SK-N-SH (cell line): ENCODE measurements at regions not wholly inside any gene's neighbourhood (a gene's known extent, or its start where the extent isn't known, plus 50 kb on each side); places are given as distances from the start of the nearest gene placed in this dataset.

Experiments used
- CTCF ChIA-PET: fragments of 300-600, 350-600 bp; formaldehyde crosslinking; extraction: SDS; loops from one replicate; lab custom pipeline; 2021; lab: Yijun Ruan, JAX
- POLR2A ChIA-PET: fragments of 350-600 bp; sonication (Branson Sonifier 250); formaldehyde crosslinking; extraction: SDS; loops from one replicate; lab custom pipeline; 2020; ENCODE audit warnings: antibody characterized with exemption, inconsistent platforms; lab: Yijun Ruan, JAX
- DNase-seq: peaks from one replicate; pipeline ENCODE4 v3.0.0; 2012
- H2AFZ ChIP-seq: fragments of 200-600 bp; sonication (generic); 2 replicates; pipeline ENCODE4 v1.8.1; 2016; ENCODE audit warnings: antibody characterized with exemption, mild to moderate bottlenecking, low read depth
- H3F3A ChIP-seq: fragments of 200-600 bp; sonication (generic); replicated peaks from 2 replicates; pipeline ENCODE3; 2016; ENCODE audit warnings: antibody characterized with exemption, mild to moderate bottlenecking; ENCODE audit not compliant: insufficient read depth
- H3K27ac ChIP-seq, 2 experiments: fragments of 200-500 bp in 1 of 2; fragments of 200-600 bp in 1 of 2; sonication (Bioruptor generic) in 1 of 2; sonication (generic), shearing (Covaris generic) in 1 of 2; 2 replicates each; pipeline versions ENCODE4 v1.5.1 to v1.6.1; 2014 to 2016; ENCODE audit warnings: low read depth in 2 of 2, inconsistent platforms in 1 of 2, low read length in 1 of 2, mild to moderate bottlenecking in 1 of 2, mixed read lengths in 1 of 2
- H3K27me3 ChIP-seq: fragments of 200-600 bp; sonication (generic), shearing (Covaris generic); 2 replicates; pipeline ENCODE4 v1.6.1; 2016; ENCODE audit warnings: mixed run types; ENCODE audit not compliant: insufficient read depth
- H3K36me3 ChIP-seq, 2 experiments: fragments of 200-500 bp in 1 of 2; fragments of 200-600 bp in 1 of 2; sonication (Bioruptor generic) in 1 of 2; sonication (generic) in 1 of 2; replicated peaks in 1 of 2; 2 replicates each; pipeline versions ENCODE3 to v1.5.1; 2014 to 2016; ENCODE audit warnings: low read length in 1 of 2, mild to moderate bottlenecking in 1 of 2; ENCODE audit not compliant: insufficient read depth in 2 of 2, control insufficient read depth in 1 of 2
- H3K4me1 ChIP-seq, 2 experiments: fragments of 200-500 bp in 1 of 2; fragments of 200-600 bp in 1 of 2; sonication (Bioruptor generic) in 1 of 2; sonication (generic), shearing (Covaris generic) in 1 of 2; 2 replicates each; pipeline versions ENCODE4 v1.5.1 to v1.6.1; 2014 to 2016; ENCODE audit warnings: low read depth in 1 of 2, low read length in 1 of 2, mixed run types in 1 of 2; ENCODE audit not compliant: insufficient read depth in 2 of 2, control insufficient read depth in 1 of 2
- H3K4me2 ChIP-seq: fragments of 200-600 bp; sonication (generic), shearing (Covaris generic); 2 replicates; pipeline ENCODE4 v1.6.1; 2017; ENCODE audit warnings: mixed run types
- H3K4me3 ChIP-seq, 2 experiments: fragments of 200-500 bp in 1 of 2; fragments of 200-600 bp in 1 of 2; sonication (Bioruptor generic) in 1 of 2; sonication (generic), shearing (Covaris generic) in 1 of 2; 2 replicates each; pipeline versions ENCODE4 v1.5.1 to v1.8.1; 2014 to 2016; ENCODE audit warnings: low read depth in 2 of 2, inconsistent platforms in 1 of 2, low read length in 1 of 2, mild to moderate bottlenecking in 1 of 2, mixed read lengths in 1 of 2, moderate library complexity in 1 of 2
- H3K79me2 ChIP-seq: fragments of 200-600 bp; sonication (generic); 2 replicates; pipeline ENCODE4 v1.8.1; 2017; ENCODE audit warnings: mild to moderate bottlenecking; ENCODE audit not compliant: insufficient read depth
- H3K9ac ChIP-seq: fragments of 200-600 bp; sonication (generic); 2 replicates; pipeline ENCODE4 v1.6.1; 2017; ENCODE audit warnings: mixed run types
- H3K9me2 ChIP-seq: fragments of 200-600 bp; sonication (generic); 2 replicates; pipeline ENCODE4 v1.6.1; 2017; ENCODE audit warnings: mixed run types
- H3K9me3 ChIP-seq: fragments of 200-600 bp; sonication (generic); 2 replicates; pipeline ENCODE4 v1.6.1; 2017; ENCODE audit warnings: mixed run types, mild to moderate bottlenecking, moderate library complexity
- H4K20me1 ChIP-seq: fragments of 200-600 bp; sonication (generic); 2 replicates; pipeline ENCODE4 v1.6.1; 2017; ENCODE audit warnings: mild to moderate bottlenecking, mixed run types; ENCODE audit not compliant: insufficient read depth
- CHD2 ChIP-seq: fragments of 150-350 bp; IDR thresholded peaks from 2 replicates; pipeline ENCODE4 v1.6.1; 2018; ENCODE audit warnings: low read length; ENCODE audit not compliant: partially characterized antibody
- ELF1 ChIP-seq: IDR thresholded peaks from 2 replicates; pipeline ENCODE4 v1.4.0; 2012
- EZH2phosphoT487 ChIP-seq: fragments of 200-600 bp; sonication (generic); IDR thresholded peaks from 2 replicates; pipeline ENCODE4 v1.6.1; 2017; ENCODE audit warnings: low read depth, mixed run types, mild to moderate bottlenecking, antibody characterized with exemption, moderate library complexity, borderline replicate concordance
- FOSL2 ChIP-seq: IDR thresholded peaks from 2 replicates; pipeline ENCODE4 v1.4.0; 2012; ENCODE audit warnings: low read depth, mild to moderate bottlenecking, moderate library complexity, borderline replicate concordance
- FOXJ3 ChIP-seq: sonication (generic); formaldehyde crosslinking; IDR thresholded peaks from 2 replicates; pipeline ENCODE4 v1.5.1; 2020; ENCODE audit warnings: mild to moderate bottlenecking, missing genetic modification reagents
- FOXM1 ChIP-seq: IDR thresholded peaks from 2 replicates; pipeline ENCODE4 v1.4.0; 2012; ENCODE audit warnings: low read depth, mild to moderate bottlenecking
- GATA2 ChIP-seq: sonication (generic); formaldehyde crosslinking; IDR thresholded peaks from 2 replicates; pipeline ENCODE4 v1.5.0; 2020; ENCODE audit warnings: mild to moderate bottlenecking, missing genetic modification reagents
- MAX ChIP-seq: IDR thresholded peaks from 2 replicates; pipeline ENCODE4 v1.4.0; 2012; ENCODE audit warnings: low read depth
- MEF2A ChIP-seq: IDR thresholded peaks from 2 replicates; pipeline ENCODE4 v1.4.0; 2012; ENCODE audit warnings: low read depth, borderline replicate concordance
- MXI1 ChIP-seq: IDR thresholded peaks from 2 replicates; pipeline ENCODE4 v1.6.1; 2012; ENCODE audit warnings: mild to moderate bottlenecking, low read depth, low read length, improper control_type of control experiment
- NRF1 ChIP-seq: IDR thresholded peaks from 2 replicates; pipeline ENCODE4 v1.6.1; 2012; ENCODE audit warnings: low read depth, mild to moderate bottlenecking, low read length
- RAD21 ChIP-seq: IDR thresholded peaks from 2 replicates; pipeline ENCODE4 v1.6.1; 2012; ENCODE audit warnings: mild to moderate bottlenecking, low read length
- RCOR1 ChIP-seq: fragments of 150-350 bp; IDR thresholded peaks from 2 replicates; pipeline ENCODE4 v1.6.1; 2017; ENCODE audit warnings: antibody characterized with exemption, low read length
- RXRA ChIP-seq: IDR thresholded peaks from 2 replicates; pipeline ENCODE4 v1.4.0; 2012; ENCODE audit warnings: low read depth, mild to moderate bottlenecking, borderline replicate concordance
- SIN3A ChIP-seq: IDR thresholded peaks from 2 replicates; pipeline ENCODE4 v1.6.1; 2012; ENCODE audit warnings: low read depth, mild to moderate bottlenecking, low read length, moderate library complexity, borderline replicate concordance
- SMC3 ChIP-seq: IDR thresholded peaks from 2 replicates; pipeline ENCODE4 v1.6.1; 2012; ENCODE audit warnings: low read depth, low read length, improper control_type of control experiment
- TEAD4 ChIP-seq: IDR thresholded peaks from 2 replicates; pipeline ENCODE4 v1.4.0; 2012; ENCODE audit warnings: mild to moderate bottlenecking, borderline replicate concordance; ENCODE audit not compliant: insufficient read depth
- USF2 ChIP-seq: fragments of 150-350 bp; IDR thresholded peaks from 2 replicates; pipeline ENCODE4 v1.6.1; 2017; ENCODE audit warnings: antibody characterized with exemption, low read length, low read depth, borderline replicate concordance
- YY1 ChIP-seq: IDR thresholded peaks from 2 replicates; pipeline ENCODE4 v1.4.0; 2012; ENCODE audit warnings: low read depth, mild to moderate bottlenecking
- WGBS: methylation state at CpG from one replicate; pipeline ENCODE4 v1.1.6; 2017; ENCODE audit warnings: low lambda C conversion rate; 5-methylcytosine and 5-hydroxymethylcytosine counted together
- TF ChIP-seq, protein P1 (sequence below): fragments of 200-600 bp; sonication (generic); IDR thresholded peaks from 2 replicates; pipeline ENCODE4 v1.6.1; 2017; ENCODE audit warnings: antibody characterized with exemption, mild to moderate bottlenecking, moderate library complexity
- TF ChIP-seq, protein P2 (sequence below): IDR thresholded peaks from 2 replicates; pipeline ENCODE4; 2012

DNA sequence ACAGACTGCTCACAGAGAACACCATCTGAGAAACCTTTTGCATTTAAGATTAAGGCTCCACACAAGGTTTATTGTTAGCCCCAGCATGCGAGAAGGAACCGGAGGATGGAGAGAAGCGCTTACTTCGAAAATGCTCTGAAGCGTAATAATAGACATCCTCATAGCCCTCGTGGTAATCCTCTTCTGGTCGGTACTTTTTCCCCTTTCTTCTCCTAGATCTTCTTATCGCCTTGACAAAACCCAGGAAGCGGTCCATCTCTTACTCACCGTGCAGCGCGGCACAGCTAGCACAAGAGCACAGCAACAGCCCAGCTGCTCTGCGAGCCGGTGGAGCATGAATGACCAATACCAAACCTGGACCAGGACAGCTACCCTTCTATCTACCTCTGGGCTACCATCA, 125.1 kb upstream of the GRIP1 start:
- H3K27me3 ChIP-seq, result no peaks in the 10 kb centered on the region; the same call in 1 of the 2 replicates
- no peak overlapping the region for H3K9ac ChIP-seq
- no peaks in the 10 kb centered on the region for H3K9me3 ChIP-seq
- no peak for DNase-seq
- H3K4me2 ChIP-seq, result no peak overlapping the region
- no peaks in the 10 kb centered on the region for H3K36me3 ChIP-seq
- no peak overlapping the region for H3K27ac ChIP-seq
- H3F3A ChIP-seq, result no peaks in the 10 kb centered on the region
- no peak overlapping the region for H2AFZ ChIP-seq
- no peaks in the 10 kb centered on the region for H3K4me1 ChIP-seq
- ChIA-PET POLR2A (no interaction called here), CTCF (interaction anchor here (1.6 kb wide), 1 partner anchor 110 kb away, joined by 3 read pairs; no protein-coding TSS in a partner anchor)
- no peaks in the 10 kb centered on the region for H4K20me1 ChIP-seq
- TF ChIP-seq, protein P1, sequence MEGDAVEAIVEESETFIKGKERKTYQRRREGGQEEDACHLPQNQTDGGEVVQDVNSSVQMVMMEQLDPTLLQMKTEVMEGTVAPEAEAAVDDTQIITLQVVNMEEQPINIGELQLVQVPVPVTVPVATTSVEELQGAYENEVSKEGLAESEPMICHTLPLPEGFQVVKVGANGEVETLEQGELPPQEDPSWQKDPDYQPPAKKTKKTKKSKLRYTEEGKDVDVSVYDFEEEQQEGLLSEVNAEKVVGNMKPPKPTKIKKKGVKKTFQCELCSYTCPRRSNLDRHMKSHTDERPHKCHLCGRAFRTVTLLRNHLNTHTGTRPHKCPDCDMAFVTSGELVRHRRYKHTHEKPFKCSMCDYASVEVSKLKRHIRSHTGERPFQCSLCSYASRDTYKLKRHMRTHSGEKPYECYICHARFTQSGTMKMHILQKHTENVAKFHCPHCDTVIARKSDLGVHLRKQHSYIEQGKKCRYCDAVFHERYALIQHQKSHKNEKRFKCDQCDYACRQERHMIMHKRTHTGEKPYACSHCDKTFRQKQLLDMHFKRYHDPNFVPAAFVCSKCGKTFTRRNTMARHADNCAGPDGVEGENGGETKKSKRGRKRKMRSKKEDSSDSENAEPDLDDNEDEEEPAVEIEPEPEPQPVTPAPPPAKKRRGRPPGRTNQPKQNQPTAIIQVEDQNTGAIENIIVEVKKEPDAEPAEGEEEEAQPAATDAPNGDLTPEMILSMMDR, result no peak
- TF ChIP-seq ELF1, result no peak
- no peak for TF ChIP-seq FOXM1
- 59% methylated on average over 14 of the region's 14 CpGs for WGBS
- no peaks in the 10 kb centered on the region for H3K79me2 ChIP-seq
- H3K4me3 ChIP-seq, result no peak overlapping the region
- no peaks in the 10 kb centered on the region for H3K9me2 ChIP-seq

DNA sequence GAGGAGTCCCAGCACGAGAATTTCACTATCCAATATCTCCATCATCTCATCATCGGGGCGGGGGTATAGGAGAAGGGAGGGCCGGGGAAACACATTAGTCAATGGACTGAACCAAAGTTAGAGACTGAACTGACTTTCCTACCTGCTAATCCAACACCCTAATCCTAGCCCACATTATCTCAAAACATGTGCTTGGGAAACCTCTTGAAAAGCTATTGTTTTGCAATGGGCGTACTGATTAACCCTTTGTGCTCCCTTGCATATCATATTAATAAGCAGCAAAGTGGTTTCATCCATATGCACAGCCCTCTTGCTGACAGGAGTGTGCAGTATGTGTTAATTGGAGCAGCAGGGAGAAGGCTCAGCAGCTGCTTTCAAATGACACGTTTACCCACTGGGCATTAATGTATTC, 125.7 kb upstream of the GRIP1 start:
- H3F3A ChIP-seq, result no peaks in the 10 kb centered on the region
- WGBS, result 3% methylated on average over 6 of the region's 6 CpGs
- TF ChIP-seq FOXM1 (no peak), MXI1 (no peak), RXRA (no peak), FOSL2 (no peak), RAD21 (no peak), TEAD4 (no peak), SMC3 (no peak), SIN3A (no peak), NRF1 (no peak), USF2 (no peak), MEF2A (no peak), CHD2 (no peak), GATA2 (CRISPR knock-in tag) (no peak), MAX (no peak), RCOR1 (no peak), FOXJ3 (CRISPR knock-in tag) (no peak), EZH2phosphoT487 (no peak), YY1 (no peak)
- TF ChIP-seq, protein P2, sequence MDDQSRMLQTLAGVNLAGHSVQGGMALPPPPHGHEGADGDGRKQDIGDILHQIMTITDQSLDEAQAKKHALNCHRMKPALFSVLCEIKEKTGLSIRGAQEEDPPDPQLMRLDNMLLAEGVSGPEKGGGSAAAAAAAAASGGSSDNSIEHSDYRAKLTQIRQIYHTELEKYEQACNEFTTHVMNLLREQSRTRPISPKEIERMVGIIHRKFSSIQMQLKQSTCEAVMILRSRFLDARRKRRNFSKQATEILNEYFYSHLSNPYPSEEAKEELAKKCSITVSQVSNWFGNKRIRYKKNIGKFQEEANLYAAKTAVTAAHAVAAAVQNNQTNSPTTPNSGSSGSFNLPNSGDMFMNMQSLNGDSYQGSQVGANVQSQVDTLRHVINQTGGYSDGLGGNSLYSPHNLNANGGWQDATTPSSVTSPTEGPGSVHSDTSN, result no peak
- H3K9ac ChIP-seq, result no peak overlapping the region
- H4K20me1 ChIP-seq, result no peaks in the 10 kb centered on the region
- H2AFZ ChIP-seq, result no peak overlapping the region
- no peak overlapping the region for H3K4me2 ChIP-seq
- no peaks in the 10 kb centered on the region for H3K36me3 ChIP-seq
- H3K79me2 ChIP-seq, result no peaks in the 10 kb centered on the region
- DNase-seq, result no peak
- H3K27me3 ChIP-seq, result no peaks in the 10 kb centered on the region; the same call in 1 of the 2 replicates
- no peaks in the 10 kb centered on the region for H3K9me3 ChIP-seq
- ChIA-PET CTCF (interaction anchor here (0.6 kb wide), 1 partner anchor 1235 kb away, joined by 3 read pairs; no protein-coding TSS in a partner anchor), POLR2A (no interaction called here)
- no peak overlapping the region for H3K27ac ChIP-seq
- H3K4me1 ChIP-seq, result no peaks in the 10 kb centered on the region
- H3K9me2 ChIP-seq, result no peaks in the 10 kb centered on the region
- no peak overlapping the region for H3K4me3 ChIP-seq
